Activated CD8-positive, alpha-beta T cell treated with anti-CD3 and anti-CD28 coated beads, Interleukin-2, amount 10 ng/mL, durations not matched to agents 7 days and 5 days (primary cell): ENCODE measurements at regions not wholly inside any gene's neighbourhood (a gene's known extent, or its start where the extent isn't known, plus 50 kb on each side); places are given as distances from the start of the nearest gene placed in this dataset.

ENCODE experiments used
- ATAC-seq: fragments of 150-1000 bp; cut with Tn5 transposase; one replicate; pipeline ENCODE4 v1.10.0; 2021; ENCODE audit warnings: moderate library complexity
- CTCF ChIA-PET: fragments of 350-600 bp; sonication (Branson Sonifier 250); formaldehyde crosslinking; loops from one replicate; lab custom pipeline; 2021; ENCODE audit warnings: antibody characterized with exemption; lab: Charles Lee
- POLR2A ChIA-PET: fragments of 350-600 bp; sonication (Branson Sonifier 250); formaldehyde crosslinking; loops from one replicate; lab custom pipeline; 2021; ENCODE audit warnings: antibody characterized with exemption; lab: Charles Lee
- DNase-seq: peaks from one replicate; pipeline ENCODE4 v3.0.0-alpha.2; 2020
- H3K27ac Mint-ChIP-seq: one replicate; pipeline ENCODE4 v1.8.0; 2021; ENCODE audit warnings: mild to moderate bottlenecking, mixed read lengths
- H3K27me3 Mint-ChIP-seq: one replicate; pipeline ENCODE4 v1.8.0; 2021; ENCODE audit warnings: low read depth, mixed read lengths
- H3K36me3 Mint-ChIP-seq: one replicate; pipeline ENCODE4 v1.8.0; 2021; ENCODE audit warnings: low read depth, mixed read lengths
- H3K4me1 Mint-ChIP-seq: one replicate; pipeline ENCODE4 v1.8.0; 2021; ENCODE audit warnings: low read depth, mixed read lengths
- H3K4me3 Mint-ChIP-seq: one replicate; pipeline ENCODE4 v1.8.0; 2021; ENCODE audit warnings: mild to moderate bottlenecking, mixed read lengths
- H3K9me3 Mint-ChIP-seq: one replicate; pipeline ENCODE4 v1.8.0; 2022; ENCODE audit warnings: mixed read lengths; ENCODE audit not compliant: insufficient read depth

GRCh38 chr2:125701070-125701469, 954.9 kb upstream of the GYPC start:
- ChIA-PET CTCF (no interaction called here), POLR2A (no interaction called here)
- ATAC-seq, result no peak
- Mint-ChIP-seq H3K9me3 (no peaks in the 10 kb centered on the region), H3K27ac (no peak overlapping the region), H3K27me3 (no peaks in the 10 kb centered on the region), H3K4me1 (no peaks in the 10 kb centered on the region), H3K36me3 (no peaks in the 10 kb centered on the region), H3K4me3 (no peak overlapping the region)
- no peak for DNase-seq

GRCh38 chr2:125707611-125708010, 948.3 kb upstream of the GYPC start:
- Mint-ChIP-seq H3K36me3 (no peaks in the 10 kb centered on the region), H3K27me3 (no peaks in the 10 kb centered on the region), H3K4me3 (no peak overlapping the region), H3K9me3 (no peaks in the 10 kb centered on the region), H3K4me1 (no peaks in the 10 kb centered on the region), H3K27ac (no peak overlapping the region)
- no peak for ATAC-seq
- POLR2A ChIA-PET, result no interaction called here
- CTCF ChIA-PET, result no interaction called here
- no peak for DNase-seq

GRCh38 chr2:125710561-125710960, 945.4 kb upstream of the GYPC start:
- ChIA-PET POLR2A (no interaction called here), CTCF (no interaction called here)
- DNase-seq, result no peak
- Mint-ChIP-seq H3K36me3 (no peaks in the 10 kb centered on the region), H3K4me1 (no peaks in the 10 kb centered on the region), H3K27ac (no peak overlapping the region), H3K4me3 (no peak overlapping the region), H3K9me3 (no peaks in the 10 kb centered on the region), H3K27me3 (no peaks in the 10 kb centered on the region)
- no peak for ATAC-seq

- ChIA-PET POLR2A (no interaction called here), CTCF (no interaction called here)
- ATAC-seq (no peak), DNase-seq (no peak)
- Mint-ChIP-seq H3K4me1 (no peaks in the 10 kb centered on the region), H3K4me3 (no peak overlapping the region), H3K27ac (no peak overlapping the region), H3K9me3 (no peaks in the 10 kb centered on the region), H3K27me3 (no peaks in the 10 kb centered on the region), H3K36me3 (no peaks in the 10 kb centered on the region)
These were observed 944.9 kb upstream of the GYPC start for GRCh38 chr2:125711075-125711474.

- Mint-ChIP-seq H3K9me3 (no peaks in the 10 kb centered on the region), H3K4me1 (no peaks in the 10 kb centered on the region), H3K36me3 (no peaks in the 10 kb centered on the region), H3K27ac (no peak overlapping the region), H3K27me3 (no peaks in the 10 kb centered on the region), H3K4me3 (no peak overlapping the region)
- CTCF ChIA-PET, result no interaction called here
- POLR2A ChIA-PET, result no interaction called here
- DNase-seq, result no peak
- ATAC-seq, result no peak
These were observed 942.4 kb upstream of the GYPC start for GRCh38 chr2:125713533-125713932.

GRCh38 chr2:125721072-125721721, 934.8 kb upstream of the GYPC start:
- CTCF ChIA-PET, result no interaction called here
- DNase-seq, result no peak
- H3K36me3 Mint-ChIP-seq, result no peaks in the 10 kb centered on the region
- no peaks in the 10 kb centered on the region for H3K9me3 Mint-ChIP-seq
- ATAC-seq, result no peak
- H3K27me3 Mint-ChIP-seq, result no peaks in the 10 kb centered on the region
- H3K4me3 Mint-ChIP-seq, result no peak overlapping the region
- H3K4me1 Mint-ChIP-seq, result no peaks in the 10 kb centered on the region
- no peak overlapping the region for H3K27ac Mint-ChIP-seq
- POLR2A ChIA-PET, result no interaction called here

GRCh38 chr2:125730921-125731320, 925.0 kb upstream of the GYPC start:
- Mint-ChIP-seq H3K27ac (no peak overlapping the region), H3K36me3 (no peaks in the 10 kb centered on the region), H3K27me3 (no peaks in the 10 kb centered on the region), H3K4me1 (no peaks in the 10 kb centered on the region), H3K4me3 (no peak overlapping the region), H3K9me3 (peaks cover 11% of the 10 kb centered on the region)
- POLR2A ChIA-PET, result no interaction called here
- no peak for ATAC-seq
- DNase-seq, result no peak
- CTCF ChIA-PET, result no interaction called here

GRCh38 chr2:125736306-125736705, 919.7 kb upstream of the GYPC start:
- H3K27ac Mint-ChIP-seq, result no peak overlapping the region
- no peaks in the 10 kb centered on the region for H3K36me3 Mint-ChIP-seq
- no peak overlapping the region for H3K4me3 Mint-ChIP-seq
- ChIA-PET CTCF (no interaction called here), POLR2A (no interaction called here)
- no peak for DNase-seq
- ATAC-seq, result no peak
- no peaks in the 10 kb centered on the region for H3K27me3 Mint-ChIP-seq
- H3K4me1 Mint-ChIP-seq, result no peaks in the 10 kb centered on the region
- peaks cover 25% of the 10 kb centered on the region for H3K9me3 Mint-ChIP-seq

- no peak for DNase-seq
- no peak for ATAC-seq
- H3K27me3 Mint-ChIP-seq, result no peaks in the 10 kb centered on the region
- no peaks in the 10 kb centered on the region for H3K4me1 Mint-ChIP-seq
- H3K4me3 Mint-ChIP-seq, result no peak overlapping the region
- no peak overlapping the region for H3K27ac Mint-ChIP-seq
- no peaks in the 10 kb centered on the region for H3K36me3 Mint-ChIP-seq
- POLR2A ChIA-PET, result no interaction called here
- H3K9me3 Mint-ChIP-seq, result no peaks in the 10 kb centered on the region
- CTCF ChIA-PET, result no interaction called here
These were observed 910.4 kb upstream of the GYPC start for GRCh38 chr2:125745514-125745913.

GRCh38 chr2:125746321-125747164, 909.4 kb upstream of the GYPC start:
- H3K4me3 Mint-ChIP-seq, result no peak overlapping the region
- peaks cover 5% of the 10 kb centered on the region for H3K9me3 Mint-ChIP-seq
- ATAC-seq (no peak), DNase-seq (no peak)
- ChIA-PET POLR2A (no interaction called here), CTCF (no interaction called here)
- H3K36me3 Mint-ChIP-seq, result no peaks in the 10 kb centered on the region
- H3K27ac Mint-ChIP-seq, result no peak overlapping the region
- no peaks in the 10 kb centered on the region for H3K4me1 Mint-ChIP-seq
- no peaks in the 10 kb centered on the region for H3K27me3 Mint-ChIP-seq

GRCh38 chr2:125747165-125747425, 908.9 kb upstream of the GYPC start:
- ATAC-seq (no peak), DNase-seq (no peak)
- ChIA-PET POLR2A (no interaction called here), CTCF (no interaction called here)
- no peak overlapping the region for H3K4me3 Mint-ChIP-seq
- no peak overlapping the region for H3K27ac Mint-ChIP-seq
- peaks cover 6% of the 10 kb centered on the region for H3K9me3 Mint-ChIP-seq
- H3K4me1 Mint-ChIP-seq, result no peaks in the 10 kb centered on the region
- H3K27me3 Mint-ChIP-seq, result no peaks in the 10 kb centered on the region
- no peaks in the 10 kb centered on the region for H3K36me3 Mint-ChIP-seq

- ATAC-seq (no peak), DNase-seq (no peak)
- no peaks in the 10 kb centered on the region for H3K36me3 Mint-ChIP-seq
- H3K4me1 Mint-ChIP-seq, result no peaks in the 10 kb centered on the region
- H3K4me3 Mint-ChIP-seq, result no peak overlapping the region
- H3K27me3 Mint-ChIP-seq, result no peaks in the 10 kb centered on the region
- ChIA-PET CTCF (no interaction called here), POLR2A (no interaction called here)
- no peak overlapping the region for H3K27ac Mint-ChIP-seq
- H3K9me3 Mint-ChIP-seq, result peaks cover 7% of the 10 kb centered on the region
These were observed 899.5 kb upstream of the GYPC start for GRCh38 chr2:125756431-125756830.

- no peak overlapping the region for H3K27ac Mint-ChIP-seq
- DNase-seq, result no peak
- no peaks in the 10 kb centered on the region for H3K27me3 Mint-ChIP-seq
- CTCF ChIA-PET, result no interaction called here
- no peaks in the 10 kb centered on the region for H3K4me1 Mint-ChIP-seq
- peaks cover 10% of the 10 kb centered on the region for H3K9me3 Mint-ChIP-seq
- no peaks in the 10 kb centered on the region for H3K36me3 Mint-ChIP-seq
- H3K4me3 Mint-ChIP-seq, result no peak overlapping the region
- no peak for ATAC-seq
- POLR2A ChIA-PET, result no interaction called here
These were observed 859.2 kb upstream of the GYPC start for GRCh38 chr2:125796784-125797183.
